Neuronal stem cell (in vitro differentiated cells): ENCODE measurements at regions not wholly inside any gene's neighbourhood (a gene's known extent, or its start where the extent isn't known, plus 50 kb on each side); places are given as distances from the start of the nearest gene placed in this dataset.

Experiments
- DNase-seq: peaks from one replicate; pipeline ENCODE4 v3.0.0-alpha.2; 2013; ENCODE audit warnings: low spot score
- H2AFZ ChIP-seq: one replicate; pipeline ENCODE4 v1.6.1; 2013; ENCODE audit warnings: mild to moderate bottlenecking, low read length, inconsistent platforms
- H2AK5ac ChIP-seq: 2 replicates; pipeline ENCODE4 v1.6.1; 2013; ENCODE audit warnings: low read depth, mild to moderate bottlenecking, inconsistent platforms, low read length, moderate library complexity, mixed read lengths
- H2BK120ac ChIP-seq: 2 replicates; pipeline ENCODE4 v1.6.1; 2013; ENCODE audit warnings: low read depth, mild to moderate bottlenecking, inconsistent platforms, low read length, moderate library complexity, mixed read lengths
- H2BK12ac ChIP-seq: one replicate; pipeline ENCODE4 v1.6.1; 2013; ENCODE audit warnings: low read length, inconsistent platforms
- H2BK15ac ChIP-seq: 2 replicates; pipeline ENCODE4 v1.6.1; 2013; ENCODE audit warnings: mild to moderate bottlenecking, low read length, inconsistent platforms, mixed read lengths
- H2BK5ac ChIP-seq: one replicate; pipeline ENCODE4 v1.6.1; 2013; ENCODE audit warnings: inconsistent platforms, mild to moderate bottlenecking, low read length, moderate library complexity
- H3K14ac ChIP-seq: one replicate; pipeline ENCODE4 v1.6.1; 2013; ENCODE audit warnings: low read length, inconsistent platforms
- H3K18ac ChIP-seq: 2 replicates; pipeline ENCODE4 v1.6.1; 2013; ENCODE audit warnings: low read length, inconsistent platforms
- H3K23ac ChIP-seq: 2 replicates; pipeline ENCODE4 v1.6.1; 2013; ENCODE audit warnings: low read depth, mild to moderate bottlenecking, mixed read lengths, low read length, inconsistent platforms; ENCODE audit not compliant: poor library complexity
- H3K27ac ChIP-seq: replicated peaks from 3 replicates; pipeline ENCODE4 v1.5.1; 2013; ENCODE audit warnings: low read length, inconsistent platforms
- H3K27me3 ChIP-seq, 3 experiments: 2 replicates each; pipeline ENCODE4 v1.6.1; 2013; ENCODE audit warnings: low read length in 3 of 3, mild to moderate bottlenecking in 2 of 3, inconsistent platforms in 1 of 3, low read depth in 1 of 3, mixed read lengths in 1 of 3, moderate library complexity in 1 of 3; ENCODE audit not compliant: control insufficient read depth in 3 of 3, insufficient read depth in 3 of 3
- H3K36me3 ChIP-seq, 2 donors: replicated peaks in 1 of 2; 2 replicates each; pipeline ENCODE4 v1.6.1; 2013; ENCODE audit warnings: low read length in 2 of 2; ENCODE audit not compliant: control insufficient read depth in 2 of 2, insufficient read depth in 2 of 2
- H3K4ac ChIP-seq: 2 replicates; pipeline ENCODE4 v1.6.1; 2013; ENCODE audit warnings: inconsistent platforms, mild to moderate bottlenecking, low read length, moderate library complexity
- H3K4me1 ChIP-seq, 2 donors: 1 replicate in 1 of 2; 2 replicates in 1 of 2; pipeline ENCODE4 v1.6.1; 2013; ENCODE audit warnings: low read length in 2 of 2, low read depth in 1 of 2; ENCODE audit not compliant: control insufficient read depth in 2 of 2, insufficient read depth in 1 of 2
- H3K4me2 ChIP-seq: one replicate; pipeline ENCODE4 v1.6.1; 2013; ENCODE audit warnings: mild to moderate bottlenecking, low read length, inconsistent platforms; ENCODE audit not compliant: insufficient read depth, poor library complexity, severe bottlenecking
- H3K4me3 ChIP-seq, 2 donors: 2 replicates each; pipeline ENCODE4 v1.5.1; 2013; ENCODE audit warnings: low read length in 2 of 2, mild to moderate bottlenecking in 2 of 2, inconsistent platforms in 1 of 2, moderate library complexity in 1 of 2
- H3K79me1 ChIP-seq: one replicate; pipeline ENCODE4 v1.6.1; 2013; ENCODE audit warnings: low read depth, mild to moderate bottlenecking, inconsistent platforms, low read length, moderate library complexity
- H3K9ac ChIP-seq: one replicate; pipeline ENCODE4 v1.6.1; 2013; ENCODE audit warnings: mild to moderate bottlenecking, low read depth, low read length, inconsistent platforms; ENCODE audit not compliant: poor library complexity
- H3K9me3 ChIP-seq, 2 donors: replicated peaks in 1 of 2; 2 replicates each; pipeline versions ENCODE3 to v1.6.1; 2013; ENCODE audit warnings: low read length in 2 of 2, mild to moderate bottlenecking in 2 of 2, inconsistent platforms in 1 of 2, low read depth in 1 of 2, mixed read lengths in 1 of 2, moderate library complexity in 1 of 2; ENCODE audit not compliant: control insufficient read depth in 2 of 2, insufficient read depth in 1 of 2
- H4K8ac ChIP-seq: one replicate; pipeline ENCODE4 v1.6.1; 2013; ENCODE audit warnings: low read depth, mild to moderate bottlenecking, inconsistent platforms, low read length, moderate library complexity
- H4K91ac ChIP-seq: one replicate; pipeline ENCODE4 v1.6.1; 2013; ENCODE audit warnings: low read length, low read depth, mild to moderate bottlenecking, inconsistent platforms; ENCODE audit not compliant: poor library complexity
- WGBS, 2 donors: extraction: QIAGEN DNeasy Blood & Tissue Kit; methylation state at CpG; one replicate each; pipeline ENCODE4 v1.1.7; 2013; ENCODE audit warnings: missing lambda C conversion rate in 2 of 2, mixed read lengths in 1 of 2; ENCODE audit not compliant: insufficient read length in 2 of 2, insufficient replicate concordance in 1 of 2; ENCODE audit errors: extremely low coverage in 2 of 2; 5-methylcytosine and 5-hydroxymethylcytosine counted together

- no peak overlapping the region for H2AFZ ChIP-seq
- H3K4ac ChIP-seq, result no peak overlapping the region
- H2BK120ac ChIP-seq, result no peak overlapping the region
- no peak overlapping the region for H3K18ac ChIP-seq
- H3K4me3 ChIP-seq, result no peak overlapping the region
- H4K91ac ChIP-seq, result no peak overlapping the region
- H3K27ac ChIP-seq, result no peak overlapping the region
- H3K27me3 ChIP-seq, result no peaks in the 10 kb centered on the region
- H2BK12ac ChIP-seq, result no peak overlapping the region
- H2AK5ac ChIP-seq, result no peak overlapping the region
- no peak overlapping the region for H3K23ac ChIP-seq
- no peaks in the 10 kb centered on the region for H3K4me1 ChIP-seq
- H3K36me3 ChIP-seq, result no peaks in the 10 kb centered on the region
- no peak overlapping the region for H3K14ac ChIP-seq
- no peaks in the 10 kb centered on the region for H3K9me3 ChIP-seq
- no peak overlapping the region for H3K4me2 ChIP-seq
- H4K8ac ChIP-seq, result no peak overlapping the region
- H3K9ac ChIP-seq, result no peak overlapping the region
- H2BK5ac ChIP-seq, result no peak overlapping the region
- DNase-seq, result no peak
- no CpG with 5 or more reads among the region's 3 CpGs for WGBS, 2 donors
- H3K79me1 ChIP-seq, result no peaks in the 10 kb centered on the region
- H2BK15ac ChIP-seq, result no peak overlapping the region
Measured at GRCh38 chr11:103591554-103591953, 444.9 kb upstream of the DDI1 start.

- H3K9ac ChIP-seq, result no peak overlapping the region
- no peak overlapping the region for H4K91ac ChIP-seq
- H3K18ac ChIP-seq, result no peak overlapping the region
- H3K4ac ChIP-seq, result no peak overlapping the region
- no peak overlapping the region for H2BK12ac ChIP-seq
- no peak overlapping the region for H3K4me3 ChIP-seq
- H2BK120ac ChIP-seq, result no peak overlapping the region
- DNase-seq, result no peak
- no peak overlapping the region for H2AK5ac ChIP-seq
- H3K79me1 ChIP-seq, result no peaks in the 10 kb centered on the region
- H2BK5ac ChIP-seq, result no peak overlapping the region
- H3K9me3 ChIP-seq, result no peaks in the 10 kb centered on the region
- no peak overlapping the region for H3K14ac ChIP-seq
- no peaks in the 10 kb centered on the region for H3K4me1 ChIP-seq
- H3K4me2 ChIP-seq, result no peak overlapping the region
- H4K8ac ChIP-seq, result no peak overlapping the region
- no peak overlapping the region for H2BK15ac ChIP-seq
- H2AFZ ChIP-seq, result no peak overlapping the region
- H3K27me3 ChIP-seq, result no peaks in the 10 kb centered on the region
- no peak overlapping the region for H3K23ac ChIP-seq
- no peak overlapping the region for H3K27ac ChIP-seq
- H3K36me3 ChIP-seq, result no peaks in the 10 kb centered on the region
Measured at GRCh38 chr11:103594283-103594682, 442.2 kb upstream of the DDI1 start.

GRCh38 chr11:103596315-103596714 lies 440.1 kb upstream of the DDI1 start:
- H3K4me1 ChIP-seq, result no peaks in the 10 kb centered on the region
- no peak overlapping the region for H2AK5ac ChIP-seq
- no peak overlapping the region for H2BK15ac ChIP-seq
- no peak overlapping the region for H2AFZ ChIP-seq
- H3K9me3 ChIP-seq, result no peaks in the 10 kb centered on the region
- H4K91ac ChIP-seq, result no peak overlapping the region
- H3K14ac ChIP-seq, result no peak overlapping the region
- no peak for DNase-seq
- no peaks in the 10 kb centered on the region for H3K36me3 ChIP-seq
- H3K27me3 ChIP-seq, result no peaks in the 10 kb centered on the region
- H2BK12ac ChIP-seq, result no peak overlapping the region
- no peak overlapping the region for H3K27ac ChIP-seq
- no peak overlapping the region for H3K9ac ChIP-seq
- H3K4ac ChIP-seq, result no peak overlapping the region
- no peak overlapping the region for H3K23ac ChIP-seq
- WGBS, 2 donors, result no CpG with 5 or more reads among the region's 3 CpGs
- H2BK5ac ChIP-seq, result no peak overlapping the region
- H3K79me1 ChIP-seq, result no peaks in the 10 kb centered on the region
- no peak overlapping the region for H4K8ac ChIP-seq
- no peak overlapping the region for H3K4me3 ChIP-seq
- no peak overlapping the region for H2BK120ac ChIP-seq
- H3K4me2 ChIP-seq, result no peak overlapping the region
- H3K18ac ChIP-seq, result no peak overlapping the region

- H3K36me3 ChIP-seq, result no peaks in the 10 kb centered on the region
- no peak overlapping the region for H2BK5ac ChIP-seq
- no peak overlapping the region for H3K14ac ChIP-seq
- H3K4me1 ChIP-seq, result no peaks in the 10 kb centered on the region
- H4K8ac ChIP-seq, result no peak overlapping the region
- H2BK15ac ChIP-seq, result no peak overlapping the region
- no peak overlapping the region for H2BK12ac ChIP-seq
- H3K9me3 ChIP-seq, result no peaks in the 10 kb centered on the region
- H3K27ac ChIP-seq, result no peak overlapping the region
- no peaks in the 10 kb centered on the region for H3K79me1 ChIP-seq
- H3K18ac ChIP-seq, result no peak overlapping the region
- no peak overlapping the region for H3K4me2 ChIP-seq
- DNase-seq, result peak; percentile 33
- no peak overlapping the region for H3K9ac ChIP-seq
- H3K23ac ChIP-seq, result no peak overlapping the region
- no CpG with 5 or more reads among the region's 3 CpGs for WGBS, 2 donors
- H2BK120ac ChIP-seq, result no peak overlapping the region
- H3K27me3 ChIP-seq, result no peaks in the 10 kb centered on the region
- H3K4me3 ChIP-seq, result no peak overlapping the region
- no peak overlapping the region for H2AK5ac ChIP-seq
- no peak overlapping the region for H3K4ac ChIP-seq
- H4K91ac ChIP-seq, result no peak overlapping the region
- H2AFZ ChIP-seq, result no peak overlapping the region
Measured at GRCh38 chr11:103601225-103601846, 435.1 kb upstream of the DDI1 start.
